GM06990 (cell line): ENCODE measurements at regions not wholly inside any gene's neighbourhood (a gene's known extent, or its start where the extent isn't known, plus 50 kb on each side); places are given as distances from the start of the nearest gene placed in this dataset.

Experiments used
- DNase-seq: peaks from one replicate; pipeline ENCODE4 v3.0.0-alpha.2; 2011; ENCODE audit not compliant: insufficient read length; ENCODE audit errors: extremely low read depth
- H3K27me3 ChIP-seq: replicated peaks from 2 replicates; pipeline ENCODE4 v1.6.0; 2011; ENCODE audit warnings: low read length; ENCODE audit not compliant: control insufficient read depth, insufficient read depth
- H3K36me3 ChIP-seq: 2 replicates; pipeline ENCODE4 v1.5.1; 2011; ENCODE audit warnings: low read length; ENCODE audit not compliant: control insufficient read depth, insufficient read depth
- H3K4me3 ChIP-seq: replicated peaks from 2 replicates; pipeline ENCODE4 v1.5.1; 2011; ENCODE audit warnings: low read depth, mild to moderate bottlenecking, control low read depth, low read length
- TF ChIP-seq, protein P1 (sequence below): IDR thresholded peaks from 2 replicates; pipeline ENCODE4 v1.5.1; 2011; ENCODE audit warnings: low read length, control low read depth, mild to moderate bottlenecking, inconsistent platforms; ENCODE audit not compliant: insufficient read depth, poor library complexity, severe bottlenecking

DNA sequence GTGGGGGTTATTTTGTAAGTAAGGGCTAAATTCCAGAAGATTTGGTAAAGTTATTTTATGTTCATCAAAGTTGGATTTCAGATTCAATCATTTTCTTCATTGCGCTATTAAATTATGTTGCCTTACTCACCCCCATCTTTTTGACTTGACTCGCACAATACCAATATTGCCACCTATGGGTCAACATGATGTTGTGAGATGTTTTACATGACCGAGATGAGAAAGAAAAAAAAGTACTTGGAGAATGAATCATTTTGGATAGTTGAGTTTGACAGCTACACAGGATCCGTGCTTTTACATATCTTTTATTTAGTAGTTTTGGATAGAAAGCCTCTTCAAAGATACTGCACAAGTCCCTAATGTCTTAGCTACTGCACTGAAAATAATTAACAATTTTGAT is 224.2 kb upstream of the EMCN start:
- TF ChIP-seq, protein P1, sequence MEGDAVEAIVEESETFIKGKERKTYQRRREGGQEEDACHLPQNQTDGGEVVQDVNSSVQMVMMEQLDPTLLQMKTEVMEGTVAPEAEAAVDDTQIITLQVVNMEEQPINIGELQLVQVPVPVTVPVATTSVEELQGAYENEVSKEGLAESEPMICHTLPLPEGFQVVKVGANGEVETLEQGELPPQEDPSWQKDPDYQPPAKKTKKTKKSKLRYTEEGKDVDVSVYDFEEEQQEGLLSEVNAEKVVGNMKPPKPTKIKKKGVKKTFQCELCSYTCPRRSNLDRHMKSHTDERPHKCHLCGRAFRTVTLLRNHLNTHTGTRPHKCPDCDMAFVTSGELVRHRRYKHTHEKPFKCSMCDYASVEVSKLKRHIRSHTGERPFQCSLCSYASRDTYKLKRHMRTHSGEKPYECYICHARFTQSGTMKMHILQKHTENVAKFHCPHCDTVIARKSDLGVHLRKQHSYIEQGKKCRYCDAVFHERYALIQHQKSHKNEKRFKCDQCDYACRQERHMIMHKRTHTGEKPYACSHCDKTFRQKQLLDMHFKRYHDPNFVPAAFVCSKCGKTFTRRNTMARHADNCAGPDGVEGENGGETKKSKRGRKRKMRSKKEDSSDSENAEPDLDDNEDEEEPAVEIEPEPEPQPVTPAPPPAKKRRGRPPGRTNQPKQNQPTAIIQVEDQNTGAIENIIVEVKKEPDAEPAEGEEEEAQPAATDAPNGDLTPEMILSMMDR, result peak; percentile 45
- H3K36me3 ChIP-seq, result no peaks in the 10 kb centered on the region
- no peak overlapping the region for H3K4me3 ChIP-seq
- no peaks in the 10 kb centered on the region for H3K27me3 ChIP-seq
- no peak for DNase-seq

- DNase-seq, result no peak
- Histone ChIP-seq H3K27me3 (no peaks in the 10 kb centered on the region), H3K4me3 (no peak overlapping the region), H3K36me3 (no peaks in the 10 kb centered on the region)
- TF ChIP-seq, protein P1, result no peak
Measured at GRCh38 chr4:100739426-100739825, 221.6 kb upstream of the EMCN start.

- no peak overlapping the region for H3K4me3 ChIP-seq
- H3K36me3 ChIP-seq, result no peaks in the 10 kb centered on the region
- H3K27me3 ChIP-seq, result no peaks in the 10 kb centered on the region
- DNase-seq, result peak; percentile 20
- TF ChIP-seq, protein P1, result peak; percentile 2
Measured at GRCh38 chr4:100738196-100739165, 220.7 kb upstream of the EMCN start.

DNA sequence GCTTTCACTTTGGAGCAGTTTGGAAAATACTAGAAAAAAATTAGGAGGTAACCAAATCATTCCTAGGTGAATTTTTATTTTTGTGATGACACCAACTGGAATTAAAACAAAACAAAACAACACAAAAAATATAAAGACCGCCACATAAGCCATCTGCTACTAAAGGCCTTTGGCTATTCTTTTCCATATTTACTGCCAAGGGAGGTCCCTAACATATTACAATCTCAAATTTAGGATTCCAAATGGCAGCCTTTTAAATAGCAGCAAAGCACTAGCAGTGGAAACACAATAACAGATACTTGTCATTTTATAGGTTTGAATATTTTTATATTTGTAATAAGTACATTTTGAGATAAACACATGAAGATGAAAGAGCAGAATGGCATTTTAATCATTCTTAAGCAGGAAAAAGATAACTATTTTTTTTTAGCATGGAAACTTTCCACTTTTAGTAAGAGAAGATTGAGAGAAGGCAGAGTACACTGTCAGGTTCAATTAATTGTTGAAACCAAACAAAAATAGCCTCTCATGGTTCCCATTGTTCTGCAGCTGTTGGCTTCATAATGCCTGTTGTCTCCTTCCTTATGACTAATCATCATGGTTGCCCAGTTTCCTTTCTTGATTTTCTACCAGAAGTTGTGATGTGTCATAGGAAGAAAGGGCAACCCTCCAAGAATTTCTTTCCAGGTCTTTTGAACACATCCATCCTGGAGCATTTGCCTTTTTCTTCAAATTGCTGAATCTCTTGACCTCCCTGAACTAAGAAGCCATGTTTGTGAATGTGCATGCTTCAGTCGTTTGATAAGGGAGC is 219.0 kb upstream of the EMCN start:
- peak; percentile 37 for DNase-seq

DNA sequence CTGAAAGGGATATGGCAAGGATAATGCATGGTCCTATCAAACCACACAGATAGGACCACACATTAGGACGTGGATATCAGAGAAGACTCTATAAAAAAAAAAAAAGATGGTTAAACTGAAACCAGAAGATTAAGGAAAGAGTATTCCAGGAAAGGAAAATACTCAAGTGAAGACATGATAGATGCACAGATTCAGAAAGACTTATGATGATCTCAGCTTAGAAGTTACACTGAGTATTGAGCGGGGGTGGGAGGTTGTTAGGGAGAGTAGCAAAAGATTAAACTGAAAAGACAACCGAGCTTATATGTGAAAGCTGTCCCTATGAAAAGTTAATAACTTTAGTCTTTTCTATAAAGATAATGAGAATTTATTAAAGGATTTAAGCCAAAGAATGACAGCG is 211.0 kb upstream of the EMCN start:
- TF ChIP-seq, protein P1, result no peak
- Histone ChIP-seq H3K4me3 (no peak overlapping the region), H3K36me3 (no peaks in the 10 kb centered on the region), H3K27me3 (no peaks in the 10 kb centered on the region)
- DNase-seq, result no peak

More for the DNA sequence above, 219.0 kb upstream of the EMCN start:
- H3K27me3 ChIP-seq, result no peaks in the 10 kb centered on the region
- H3K36me3 ChIP-seq, result no peaks in the 10 kb centered on the region
- no peak overlapping the region for H3K4me3 ChIP-seq
- TF ChIP-seq, protein P1, result no peak
